ENCODE measurements at regions not wholly inside any gene's neighbourhood (a gene's known extent, or its start where the extent isn't known, plus 50 kb on each side); places are given as distances from the start of the nearest gene placed in this dataset.

- POLR2A ChIA-PET = no interaction called here
- Mint-ChIP-seq H3K4me1 (ENCODE audit: low read depth) (no peaks in the 10 kb centered on the region), H3K36me3 (ENCODE audit: low read depth) (no peaks in the 10 kb centered on the region)
Observed at GRCh38 chr2:125175415-125175814, 1150.3 kb downstream of the CNTNAP5 start.

GRCh38 chr2:125185691-125186270 lies 1160.7 kb downstream of the CNTNAP5 start:
- DNase-seq = no peak
- H3K27me3 Mint-ChIP-seq = no peaks in the 10 kb centered on the region
- peaks cover 11% of the 10 kb centered on the region for H3K9me3 Mint-ChIP-seq
- H3K4me1 Mint-ChIP-seq (ENCODE audit: low read depth) = no peaks in the 10 kb centered on the region
- H3K4me3 Mint-ChIP-seq = no peak overlapping the region
- no peak for ATAC-seq
- no peaks in the 10 kb centered on the region for H3K36me3 Mint-ChIP-seq (ENCODE audit: low read depth)
- intact Hi-C loops (cut with micrococcal nuclease) = no loop called here
- TF ChIP-seq CTCF (IDR thresholded peaks at IDR 0.05) = no peak
- CTCF ChIA-PET = no interaction called here
- POLR2A ChIA-PET = no interaction called here
- H3K27ac Mint-ChIP-seq = no peak overlapping the region

More at GRCh38 chr2:125175415-125175814, 1150.3 kb downstream of the CNTNAP5 start:
- no peak overlapping the region for H3K4me3 Mint-ChIP-seq
- DNase-seq (no peak), ATAC-seq (no peak)
- CTCF ChIA-PET = no interaction called here
- no peak overlapping the region for H3K27ac Mint-ChIP-seq
- H3K27me3 Mint-ChIP-seq = no peaks in the 10 kb centered on the region
- H3K9me3 Mint-ChIP-seq = peaks cover 13% of the 10 kb centered on the region
- intact Hi-C loops (cut with micrococcal nuclease) = no loop called here
- TF ChIP-seq CTCF (IDR thresholded peaks at IDR 0.05) = no peak

- CTCF ChIA-PET = no interaction called here
- Mint-ChIP-seq H3K27me3 (no peaks in the 10 kb centered on the region), H3K9me3 (peaks cover 10% of the 10 kb centered on the region), H3K4me1 (ENCODE audit: low read depth) (no peaks in the 10 kb centered on the region), H3K36me3 (ENCODE audit: low read depth) (no peaks in the 10 kb centered on the region), H3K27ac (no peak overlapping the region), H3K4me3 (no peak overlapping the region)
- ATAC-seq (no peak), DNase-seq (no peak)
- POLR2A ChIA-PET = no interaction called here
- no peak for TF ChIP-seq CTCF (IDR thresholded peaks at IDR 0.05)
- intact Hi-C loops (cut with micrococcal nuclease) = no loop called here
Observed at GRCh38 chr2:125207431-125207830, 1182.3 kb downstream of the CNTNAP5 start.

- no peaks in the 10 kb centered on the region for H3K36me3 Mint-ChIP-seq (ENCODE audit: low read depth)
- ATAC-seq = no peak
- no peak for TF ChIP-seq CTCF (IDR thresholded peaks at IDR 0.05)
- H3K4me3 Mint-ChIP-seq = no peak overlapping the region
- no peaks in the 10 kb centered on the region for H3K27me3 Mint-ChIP-seq
- no peak for DNase-seq
- H3K27ac Mint-ChIP-seq = no peak overlapping the region
- H3K9me3 Mint-ChIP-seq = peaks cover 18% of the 10 kb centered on the region
- no peaks in the 10 kb centered on the region for H3K4me1 Mint-ChIP-seq (ENCODE audit: low read depth)
- ChIA-PET CTCF (no interaction called here), POLR2A (no interaction called here)
- intact Hi-C loops (cut with micrococcal nuclease) = no loop called here
Observed at GRCh38 chr2:125216321-125216720, 1191.2 kb downstream of the CNTNAP5 start.

- no peak for DNase-seq
- Mint-ChIP-seq H3K36me3 (ENCODE audit: low read depth) (no peaks in the 10 kb centered on the region), H3K4me3 (no peak overlapping the region), H3K4me1 (ENCODE audit: low read depth) (no peaks in the 10 kb centered on the region), H3K27me3 (no peaks in the 10 kb centered on the region), H3K9me3 (peaks cover 17% of the 10 kb centered on the region), H3K27ac (no peak overlapping the region)
- intact Hi-C loops (cut with micrococcal nuclease) = no loop called here
- no peak for ATAC-seq
- no peak for TF ChIP-seq CTCF (IDR thresholded peaks at IDR 0.05)
- CTCF ChIA-PET = no interaction called here
- POLR2A ChIA-PET = no interaction called here
Observed at GRCh38 chr2:125224188-125224587, 1199.1 kb downstream of the CNTNAP5 start.

Data from activated CD8-positive, alpha-beta T cell treated with anti-CD3 and anti-CD28 coated beads for 36 hours (primary cell).